Body of pancreas (tissue), 4 donors: ENCODE measurements at regions not wholly inside any gene's neighbourhood (a gene's known extent, or its start where the extent isn't known, plus 50 kb on each side); places are given as distances from the start of the nearest gene placed in this dataset.

Source experiments
- ATAC-seq: fragments of 150-250 bp; one replicate; pipeline ENCODE4 v1.9.1; 2016
- DNase-seq, 4 donors: peaks; one replicate each; pipeline ENCODE4 v3.0.0-alpha.2; 2019
- H3K27ac ChIP-seq, 4 donors: fragments of 200-600 bp; sonication (generic); 1 replicate in 3 of 4; 2 replicates in 1 of 4; pipeline versions ENCODE4 v1.5.1 to v1.6.1; 2016 to 2019; ENCODE audit warnings: mild to moderate bottlenecking in 1 of 4, mixed read lengths in 1 of 4, moderate library complexity in 1 of 4
- H3K27me3 ChIP-seq, 2 donors: fragments of 200-600 bp; sonication (generic); one replicate each; pipeline ENCODE4 v1.6.0; 2016; ENCODE audit warnings: mild to moderate bottlenecking in 1 of 2
- H3K36me3 ChIP-seq, 2 donors: fragments of 200-600 bp; sonication (generic); replicated peaks in 1 of 2; 2 replicates each; pipeline ENCODE4 v1.5.1; 2016; ENCODE audit warnings: low read depth in 2 of 2; ENCODE audit not compliant: insufficient read depth in 1 of 2
- H3K4me1 ChIP-seq: fragments of 200-600 bp; sonication (generic); one replicate; pipeline ENCODE4 v1.6.0; 2016
- H3K4me3 ChIP-seq, 2 donors: fragments of 200-600 bp; sonication (generic); 1 replicate in 1 of 2; 2 replicates in 1 of 2; pipeline ENCODE4 v1.5.1; 2016 to 2019
- H3K9me3 ChIP-seq, 3 donors: fragments of 200-600 bp; sonication (generic); 1 replicate in 2 of 3; 2 replicates in 1 of 3; pipeline ENCODE4 v1.5.1; 2016
- CTCF ChIP-seq, 7 experiments: fragments of 450-650 bp in 4 of 7; fragments of 200-600 bp in 3 of 7; sonication (generic) in 3 of 7; IDR thresholded peaks; one replicate each; pipeline ENCODE4 v1.5.1; 2016 to 2019; ENCODE audit warnings: antibody characterized with exemption in 7 of 7
- POLR2A ChIP-seq, 3 donors: fragments of 450-650 bp; IDR thresholded peaks; one replicate each; pipeline ENCODE4 v1.6.1; 2016; ENCODE audit warnings: antibody characterized with exemption in 3 of 3, mild to moderate bottlenecking in 2 of 3
- WGBS, 2 donors: methylation state at CpG; one replicate each; pipeline ENCODE4 v1.1.5; 2017; 5-methylcytosine and 5-hydroxymethylcytosine counted together
- intact Hi-C: fragments of 100-400 bp; cut with DNase I; formaldehyde crosslinking; loops from one replicate; pipeline ENCODE4 v1.15.1; 2023

GRCh38 chr7:41415051-41415450 is 287.8 kb downstream of the INHBA start:
- no peaks in the 10 kb centered on the region for H3K9me3 ChIP-seq
- no peak for DNase-seq
- ATAC-seq, result no peak
- H3K27me3 ChIP-seq, result no peaks in the 10 kb centered on the region
- WGBS, 2 donors, result 56 to 77% methylated on average over 4 of the region's 4 CpGs
- TF ChIP-seq CTCF (IDR thresholded peaks at IDR 0.05) (no peak), POLR2A (IDR thresholded peaks at IDR 0.05) (no peak)
- H3K4me3 ChIP-seq, result no peak overlapping the region
- intact Hi-C loops, result no loop called here
- no peak overlapping the region for H3K27ac ChIP-seq
- H3K4me1 ChIP-seq, result no peaks in the 10 kb centered on the region
- H3K36me3 ChIP-seq, result no peaks in the 10 kb centered on the region

GRCh38 chr7:41404375-41405074 is 298.4 kb downstream of the INHBA start:
- intact Hi-C loops, result no loop called here
- no peak for TF ChIP-seq CTCF (IDR thresholded peaks at IDR 0.05)
- TF ChIP-seq POLR2A (IDR thresholded peaks at IDR 0.05), result no peak
- H3K27me3 ChIP-seq, result no peaks in the 10 kb centered on the region
- H3K9me3 ChIP-seq, result no peaks in the 10 kb centered on the region
- no peaks in the 10 kb centered on the region for H3K36me3 ChIP-seq
- no peaks in the 10 kb centered on the region for H3K4me1 ChIP-seq
- no peak overlapping the region for H3K4me3 ChIP-seq
- 29 to 33% methylated on average over 3 of the region's 3 CpGs for WGBS, 2 donors
- ATAC-seq, result no peak
- DNase-seq, result no peak
- no peak overlapping the region for H3K27ac ChIP-seq

- Histone ChIP-seq H3K9me3 (no peaks in the 10 kb centered on the region), H3K27me3 (no peaks in the 10 kb centered on the region), H3K36me3 (no peaks in the 10 kb centered on the region), H3K27ac (no peak overlapping the region), H3K4me1 (no peaks in the 10 kb centered on the region), H3K4me3 (no peak overlapping the region)
- TF ChIP-seq POLR2A (IDR thresholded peaks at IDR 0.05), result no peak
- ATAC-seq (no peak), DNase-seq (no peak)
- intact Hi-C loops, result no loop called here
- WGBS, 2 donors, result 13 to 20% methylated on average over 2 of the region's 2 CpGs
Measured at GRCh38 chr7:41403291-41403690, 299.6 kb downstream of the INHBA start.

- no peaks in the 10 kb centered on the region for H3K9me3 ChIP-seq
- 22 to 28% methylated on average over 4 of the region's 4 CpGs for WGBS, 2 donors
- H3K4me1 ChIP-seq, result no peaks in the 10 kb centered on the region
- DNase-seq, result no peak
- no peaks in the 10 kb centered on the region for H3K36me3 ChIP-seq
- H3K27ac ChIP-seq, result no peak overlapping the region
- H3K27me3 ChIP-seq, result no peaks in the 10 kb centered on the region
- ATAC-seq, result no peak
- TF ChIP-seq POLR2A (IDR thresholded peaks at IDR 0.05) (no peak), CTCF (IDR thresholded peaks at IDR 0.05) (no peak)
- no peak overlapping the region for H3K4me3 ChIP-seq
- intact Hi-C loops, result no loop called here
Measured at GRCh38 chr7:41401833-41402232, 301.1 kb downstream of the INHBA start.

GRCh38 chr7:41399171-41399570 is 303.7 kb downstream of the INHBA start:
- ATAC-seq (no peak), DNase-seq (no peak)
- TF ChIP-seq CTCF (IDR thresholded peaks at IDR 0.05), result no peak
- no peak overlapping the region for H3K27ac ChIP-seq
- no peaks in the 10 kb centered on the region for H3K4me1 ChIP-seq
- H3K9me3 ChIP-seq, result no peaks in the 10 kb centered on the region
- H3K36me3 ChIP-seq, result no peaks in the 10 kb centered on the region
- no peaks in the 10 kb centered on the region for H3K27me3 ChIP-seq
- 58 to 75% methylated on average over 3 of the region's 3 CpGs for WGBS, 2 donors
- no peak overlapping the region for H3K4me3 ChIP-seq
- intact Hi-C loops, result no loop called here
